Neural progenitor cell (in vitro differentiated cells): ENCODE measurements at regions not wholly inside any gene's neighbourhood (a gene's known extent, or its start where the extent isn't known, plus 50 kb on each side); places are given as distances from the start of the nearest gene placed in this dataset.

Experiments used
- DNase-seq: peaks from one replicate; pipeline ENCODE4 v3.0.0-alpha.2; 2016; ENCODE audit warnings: low spot score
- H2AFZ ChIP-seq: fragments of 200-600 bp; sonication (generic); replicated peaks from 2 replicates; pipeline ENCODE4 v1.6.1; 2016; ENCODE audit warnings: antibody characterized with exemption
- H3F3A ChIP-seq: fragments of 200-600 bp; sonication (generic); 2 replicates; pipeline ENCODE4 v1.6.1; 2016; ENCODE audit warnings: antibody characterized with exemption, low read depth
- H3K27ac ChIP-seq: fragments of 200-600 bp; sonication (generic); 2 replicates; pipeline ENCODE4 v1.5.1; 2016; ENCODE audit warnings: mild to moderate bottlenecking
- H3K27me3 ChIP-seq: fragments of 200-600 bp; sonication (generic); 2 replicates; pipeline ENCODE4 v1.6.1; 2016; ENCODE audit warnings: mild to moderate bottlenecking, moderate library complexity
- H3K36me3 ChIP-seq: fragments of 200-600 bp; sonication (generic); 2 replicates; pipeline ENCODE4 v1.5.1; 2016
- H3K4me1 ChIP-seq: fragments of 200-600 bp; sonication (generic); 2 replicates; pipeline ENCODE4 v1.6.1; 2016; ENCODE audit warnings: mixed run types
- H3K4me2 ChIP-seq: fragments of 200-600 bp; sonication (generic); 2 replicates; pipeline ENCODE4 v1.6.1; 2016
- H3K4me3 ChIP-seq: fragments of 200-600 bp; sonication (generic); 2 replicates; pipeline ENCODE4 v1.5.1; 2016
- H3K79me2 ChIP-seq: fragments of 200-600 bp; sonication (generic); 2 replicates; pipeline ENCODE4 v1.6.1; 2016; ENCODE audit warnings: low read depth
- H3K9ac ChIP-seq: fragments of 200-600 bp; sonication (generic); 2 replicates; pipeline ENCODE4 v1.6.1; 2016
- H3K9me3 ChIP-seq: fragments of 200-600 bp; sonication (generic); 2 replicates; pipeline ENCODE4 v1.5.1; 2016; ENCODE audit warnings: low read depth
- H4K20me1 ChIP-seq: fragments of 200-600 bp; sonication (generic); 2 replicates; pipeline ENCODE4 v1.6.1; 2016; ENCODE audit warnings: low read depth
- H3K27ac Mint-ChIP-seq: 3 replicates; pipeline ENCODE4 v1.8.0; 2021; ENCODE audit warnings: mixed read lengths
- H3K27me3 Mint-ChIP-seq: 2 replicates; pipeline ENCODE4 v1.8.0; 2022; ENCODE audit warnings: low read depth, mild to moderate bottlenecking, inconsistent platforms, moderate library complexity, mixed read lengths; ENCODE audit not compliant: insufficient read depth
- H3K36me3 Mint-ChIP-seq: 3 replicates; pipeline ENCODE4 v1.8.0; 2021; ENCODE audit warnings: mixed read lengths
- H3K4me1 Mint-ChIP-seq: 3 replicates; pipeline ENCODE4 v1.8.0; 2021; ENCODE audit warnings: mixed read lengths
- H3K4me3 Mint-ChIP-seq: 3 replicates; pipeline ENCODE4 v1.8.0; 2021; ENCODE audit warnings: mild to moderate bottlenecking, moderate library complexity, mixed read lengths
- H3K9me3 Mint-ChIP-seq: 3 replicates; pipeline ENCODE4 v1.8.0; 2020; ENCODE audit warnings: mixed read lengths
- CTCF ChIP-seq: fragments of 200-600 bp; sonication (generic); IDR thresholded peaks from 2 replicates; pipeline ENCODE4 v1.5.1; 2017; ENCODE audit warnings: antibody characterized with exemption, mild to moderate bottlenecking
- EZH2 ChIP-seq: fragments of 200-600 bp; sonication (generic); IDR thresholded peaks from 2 replicates; pipeline ENCODE4 v1.6.1; 2017; ENCODE audit warnings: antibody characterized with exemption, mild to moderate bottlenecking, moderate library complexity
- EZH2phosphoT487 ChIP-seq: fragments of 200-600 bp; sonication (generic); IDR thresholded peaks from 2 replicates; pipeline ENCODE4 v1.6.1; 2017; ENCODE audit warnings: antibody characterized with exemption

- peaks cover 25% of the 10 kb centered on the region for H3K4me1 Mint-ChIP-seq
- H3K9me3 ChIP-seq: no peaks in the 10 kb centered on the region
- H3K9me3 Mint-ChIP-seq: no peaks in the 10 kb centered on the region
Observed at GRCh38 chr7:17682586-17682985, 257.7 kb downstream of the SNX13 start.

GRCh38 chr7:17685141-17685540 lies 255.2 kb downstream of the SNX13 start:
- Histone ChIP-seq H3K36me3 (no peaks in the 10 kb centered on the region), H2AFZ (no peak overlapping the region), H3K27me3 (no peaks in the 10 kb centered on the region), H3K79me2 (no peaks in the 10 kb centered on the region), H3K4me1 (peaks cover 6% of the 10 kb centered on the region), H3K27ac (no peak overlapping the region), H3K4me3 (no peak overlapping the region), H3K9me3 (no peaks in the 10 kb centered on the region), H3K4me2 (no peak overlapping the region), H4K20me1 (no peaks in the 10 kb centered on the region), H3K9ac (no peak overlapping the region), H3F3A (no peaks in the 10 kb centered on the region)
- H3K27me3 Mint-ChIP-seq: no peaks in the 10 kb centered on the region
- H3K27ac Mint-ChIP-seq: no peak overlapping the region
- no peak for DNase-seq
- TF ChIP-seq EZH2phosphoT487 (no peak), EZH2 (no peak)
- no peaks in the 10 kb centered on the region for H3K36me3 Mint-ChIP-seq
- H3K4me1 Mint-ChIP-seq: peaks cover 16% of the 10 kb centered on the region
- H3K9me3 Mint-ChIP-seq: no peaks in the 10 kb centered on the region
- H3K4me3 Mint-ChIP-seq: no peak overlapping the region

More at GRCh38 chr7:17682586-17682985, 257.7 kb downstream of the SNX13 start:
- H3K9ac ChIP-seq: no peak overlapping the region
- H3F3A ChIP-seq: no peaks in the 10 kb centered on the region
- H3K36me3 ChIP-seq: no peaks in the 10 kb centered on the region
- peaks cover 16% of the 10 kb centered on the region for H3K4me1 ChIP-seq
- no peak overlapping the region for H3K4me3 Mint-ChIP-seq
- H3K4me2 ChIP-seq: no peak overlapping the region
- H2AFZ ChIP-seq: no peak overlapping the region
- H3K36me3 Mint-ChIP-seq: no peaks in the 10 kb centered on the region
- no peaks in the 10 kb centered on the region for H3K27me3 Mint-ChIP-seq
- no peak overlapping the region for H3K27ac ChIP-seq
- no peak for TF ChIP-seq EZH2phosphoT487
- TF ChIP-seq CTCF: no peak
- TF ChIP-seq EZH2: no peak
- H3K27me3 ChIP-seq: no peaks in the 10 kb centered on the region
- DNase-seq: no peak
- H3K79me2 ChIP-seq: no peaks in the 10 kb centered on the region
- H3K27ac Mint-ChIP-seq: no peak overlapping the region
- H3K4me3 ChIP-seq: no peak overlapping the region
- H4K20me1 ChIP-seq: no peaks in the 10 kb centered on the region

GRCh38 chr7:17687361-17687760 lies 252.9 kb downstream of the SNX13 start:
- H3K4me1 Mint-ChIP-seq: peaks cover 4% of the 10 kb centered on the region
- no peak overlapping the region for H3K27ac Mint-ChIP-seq
- H3K36me3 ChIP-seq: no peaks in the 10 kb centered on the region
- no peak overlapping the region for H3K27ac ChIP-seq
- no peaks in the 10 kb centered on the region for H3F3A ChIP-seq
- TF ChIP-seq EZH2: no peak
- no peak for TF ChIP-seq EZH2phosphoT487
- no peak for TF ChIP-seq CTCF
- DNase-seq: no peak
- no peak overlapping the region for H3K4me3 Mint-ChIP-seq
- no peaks in the 10 kb centered on the region for H3K27me3 ChIP-seq
- no peaks in the 10 kb centered on the region for H3K9me3 ChIP-seq
- no peaks in the 10 kb centered on the region for H4K20me1 ChIP-seq
- H3K9me3 Mint-ChIP-seq: no peaks in the 10 kb centered on the region
- no peak overlapping the region for H3K4me2 ChIP-seq
- H3K36me3 Mint-ChIP-seq: no peaks in the 10 kb centered on the region
- H3K4me3 ChIP-seq: no peak overlapping the region
- H3K79me2 ChIP-seq: no peaks in the 10 kb centered on the region
- H3K27me3 Mint-ChIP-seq: no peaks in the 10 kb centered on the region
- H3K9ac ChIP-seq: no peak overlapping the region
- no peak overlapping the region for H2AFZ ChIP-seq
- H3K4me1 ChIP-seq: no peaks in the 10 kb centered on the region

GRCh38 chr7:17689361-17689902 lies 250.9 kb downstream of the SNX13 start:
- H3K9me3 Mint-ChIP-seq: no peaks in the 10 kb centered on the region
- H3K9ac ChIP-seq: no peak overlapping the region
- H3K79me2 ChIP-seq: no peaks in the 10 kb centered on the region
- H3K4me3 ChIP-seq: no peak overlapping the region
- no peaks in the 10 kb centered on the region for H3K9me3 ChIP-seq
- H2AFZ ChIP-seq: no peak overlapping the region
- H3K36me3 Mint-ChIP-seq: no peaks in the 10 kb centered on the region
- no peaks in the 10 kb centered on the region for H3K4me1 ChIP-seq
- H3K27ac Mint-ChIP-seq: no peak overlapping the region
- H4K20me1 ChIP-seq: no peaks in the 10 kb centered on the region
- no peak overlapping the region for H3K4me3 Mint-ChIP-seq
- no peak overlapping the region for H3K4me2 ChIP-seq
- H3K36me3 ChIP-seq: no peaks in the 10 kb centered on the region
- H3K4me1 Mint-ChIP-seq: peaks cover 4% of the 10 kb centered on the region
- H3F3A ChIP-seq: no peaks in the 10 kb centered on the region
- H3K27ac ChIP-seq: no peak overlapping the region
- TF ChIP-seq CTCF (no peak), EZH2 (no peak), EZH2phosphoT487 (no peak)
- no peak for DNase-seq
- no peaks in the 10 kb centered on the region for H3K27me3 ChIP-seq
- no peaks in the 10 kb centered on the region for H3K27me3 Mint-ChIP-seq
